ENCODE measurements at regions not wholly inside any gene's neighbourhood (a gene's known extent, or its start where the extent isn't known, plus 50 kb on each side); places are given as distances from the start of the nearest gene placed in this dataset.

- FAIRE-seq = no peak
- DNase-seq (ENCODE audit: insufficient read length) = no peak
- no peak for TF ChIP-seq TAF1 (IDR thresholded peaks at IDR 0.05; ENCODE audit: borderline replicate concordance, low read depth, low read length)
- no peak for TF ChIP-seq POLR2AphosphoS5 (IDR thresholded peaks at IDR 0.05; ENCODE audit: low read depth, low read length)
- TF ChIP-seq POLR2A (IDR thresholded peaks at IDR 0.05; ENCODE audit: low read depth, low read length) = no peak
Measured at GRCh38 chr3:127105587-127105986, 87.3 kb upstream of the PRR23E start.

- DNase-seq (ENCODE audit: insufficient read length) = no peak
- no peak for FAIRE-seq
- TF ChIP-seq TAF1 (IDR thresholded peaks at IDR 0.05; ENCODE audit: borderline replicate concordance, low read depth, low read length) = no peak
- no peak for TF ChIP-seq POLR2A (IDR thresholded peaks at IDR 0.05; ENCODE audit: low read depth, low read length)
- no peak for TF ChIP-seq POLR2AphosphoS5 (IDR thresholded peaks at IDR 0.05; ENCODE audit: low read depth, low read length)
Measured at GRCh38 chr3:127106053-127106452, 86.9 kb upstream of the PRR23E start.

GRCh38 chr3:127106456-127106855 lies 86.5 kb upstream of the PRR23E start:
- DNase-seq (ENCODE audit: insufficient read length) (no peak), FAIRE-seq (no peak)
- TF ChIP-seq TAF1 (IDR thresholded peaks at IDR 0.05; ENCODE audit: borderline replicate concordance, low read depth, low read length) (no peak), POLR2AphosphoS5 (IDR thresholded peaks at IDR 0.05; ENCODE audit: low read depth, low read length) (no peak), POLR2A (IDR thresholded peaks at IDR 0.05; ENCODE audit: low read depth, low read length) (no peak)

- no peak for FAIRE-seq
- no peak for TF ChIP-seq POLR2AphosphoS5 (IDR thresholded peaks at IDR 0.05; ENCODE audit: low read depth, low read length)
- TF ChIP-seq POLR2A (IDR thresholded peaks at IDR 0.05; ENCODE audit: low read depth, low read length) = no peak
- no peak for TF ChIP-seq TAF1 (IDR thresholded peaks at IDR 0.05; ENCODE audit: borderline replicate concordance, low read depth, low read length)
Measured at GRCh38 chr3:127107002-127107401, 85.9 kb upstream of the PRR23E start.

GRCh38 chr3:127107491-127108375 lies 85.2 kb upstream of the PRR23E start:
- FAIRE-seq = no peak
- DNase-seq (ENCODE audit: insufficient read length) = no peak
- TF ChIP-seq POLR2A (IDR thresholded peaks at IDR 0.05; ENCODE audit: low read depth, low read length) (no peak), TAF1 (IDR thresholded peaks at IDR 0.05; ENCODE audit: borderline replicate concordance, low read depth, low read length) (no peak), POLR2AphosphoS5 (IDR thresholded peaks at IDR 0.05; ENCODE audit: low read depth, low read length) (no peak)

More at GRCh38 chr3:127107002-127107401, 85.9 kb upstream of the PRR23E start:
- no peak for DNase-seq (ENCODE audit: insufficient read length)

GRCh38 chr3:127108796-127109195 lies 84.1 kb upstream of the PRR23E start:
- FAIRE-seq (no peak), DNase-seq (ENCODE audit: insufficient read length) (no peak)
- no peak for TF ChIP-seq TAF1 (IDR thresholded peaks at IDR 0.05; ENCODE audit: borderline replicate concordance, low read depth, low read length)
- TF ChIP-seq POLR2A (IDR thresholded peaks at IDR 0.05; ENCODE audit: low read depth, low read length) = no peak
- TF ChIP-seq POLR2AphosphoS5 (IDR thresholded peaks at IDR 0.05; ENCODE audit: low read depth, low read length) = no peak

GRCh38 chr3:127110982-127111693 lies 81.8 kb upstream of the PRR23E start:
- no peak for TF ChIP-seq TAF1 (IDR thresholded peaks at IDR 0.05; ENCODE audit: borderline replicate concordance, low read depth, low read length)
- no peak for TF ChIP-seq POLR2A (IDR thresholded peaks at IDR 0.05; ENCODE audit: low read depth, low read length)
- no peak for TF ChIP-seq POLR2AphosphoS5 (IDR thresholded peaks at IDR 0.05; ENCODE audit: low read depth, low read length)
- FAIRE-seq (no peak), DNase-seq (ENCODE audit: insufficient read length) (no peak)

- TF ChIP-seq TAF1 (IDR thresholded peaks at IDR 0.05; ENCODE audit: borderline replicate concordance, low read depth, low read length) = no peak
- TF ChIP-seq POLR2AphosphoS5 (IDR thresholded peaks at IDR 0.05; ENCODE audit: low read depth, low read length) = no peak
- no peak for TF ChIP-seq POLR2A (IDR thresholded peaks at IDR 0.05; ENCODE audit: low read depth, low read length)
- FAIRE-seq = no peak
Measured at GRCh38 chr3:127112796-127113570, 79.9 kb upstream of the PRR23E start.

GRCh38 chr3:127113571-127113891 lies 79.4 kb upstream of the PRR23E start:
- TF ChIP-seq POLR2A (IDR thresholded peaks at IDR 0.05; ENCODE audit: low read depth, low read length) (no peak), TAF1 (IDR thresholded peaks at IDR 0.05; ENCODE audit: borderline replicate concordance, low read depth, low read length) (no peak), POLR2AphosphoS5 (IDR thresholded peaks at IDR 0.05; ENCODE audit: low read depth, low read length) (no peak)
- DNase-seq (ENCODE audit: insufficient read length) = no peak
- no peak for FAIRE-seq

More at GRCh38 chr3:127112796-127113570, 79.9 kb upstream of the PRR23E start:
- no peak for DNase-seq (ENCODE audit: insufficient read length)

- DNase-seq (ENCODE audit: insufficient read length) (no peak), FAIRE-seq (no peak)
- TF ChIP-seq TAF1 (IDR thresholded peaks at IDR 0.05; ENCODE audit: borderline replicate concordance, low read depth, low read length) = no peak
Measured at GRCh38 chr3:127114337-127115070, 78.4 kb upstream of the PRR23E start.
